Mucosa of stomach (tissue), 1 donor: ENCODE measurements at regions not wholly inside any gene's neighbourhood (a gene's known extent, or its start where the extent isn't known, plus 50 kb on each side); places are given as distances from the start of the nearest gene placed in this dataset.

Experiments
- H3K27me3 ChIP-seq: one replicate; pipeline ENCODE4 v1.7.0; 2013; ENCODE audit warnings: mild to moderate bottlenecking, low read length; ENCODE audit not compliant: control insufficient read depth, insufficient read depth
- H3K36me3 ChIP-seq: one replicate; pipeline ENCODE4 v1.7.0; 2013; ENCODE audit warnings: low read length; ENCODE audit not compliant: control insufficient read depth, insufficient read depth
- H3K4me1 ChIP-seq: one replicate; pipeline ENCODE4 v1.7.0; 2013; ENCODE audit warnings: mild to moderate bottlenecking, low read length; ENCODE audit not compliant: control insufficient read depth, insufficient read depth
- H3K4me3 ChIP-seq: one replicate; pipeline ENCODE4 v1.7.0; 2013; ENCODE audit warnings: low read length
- H3K9ac ChIP-seq: one replicate; pipeline ENCODE4 v1.7.0; 2013; ENCODE audit warnings: mild to moderate bottlenecking, low read length, moderate library complexity
- H3K9me3 ChIP-seq: one replicate; pipeline ENCODE4 v1.7.0; 2013; ENCODE audit warnings: mild to moderate bottlenecking, low read length, moderate library complexity; ENCODE audit not compliant: control insufficient read depth
- donor health status: Pancreatic carcinoma.

DNA sequence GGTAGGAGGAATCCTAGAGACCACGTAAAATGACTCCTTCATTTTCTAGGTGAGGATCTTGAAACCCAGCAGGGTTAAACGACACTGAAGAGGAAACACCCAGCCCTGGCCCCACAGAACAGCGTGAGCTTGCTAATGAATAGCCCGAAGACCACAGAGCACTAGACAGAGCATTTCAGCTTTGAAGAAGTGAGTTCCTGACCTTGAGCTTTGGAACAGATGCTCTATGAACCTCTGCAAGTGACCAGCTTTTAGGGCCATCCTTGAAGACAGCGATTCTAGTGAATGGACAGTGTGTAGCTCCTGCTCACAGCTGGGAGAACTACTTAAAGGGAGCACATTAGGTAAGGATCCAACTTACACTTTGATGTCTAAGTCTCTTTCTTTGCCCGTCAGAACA lies 74.0 kb upstream of the FRMD1 start:
- no peaks in the 10 kb centered on the region for H3K27me3 ChIP-seq
- H3K9me3 ChIP-seq: no peaks in the 10 kb centered on the region
- H3K9ac ChIP-seq: no peak overlapping the region
- no peaks in the 10 kb centered on the region for H3K36me3 ChIP-seq
- no peak overlapping the region for H3K4me3 ChIP-seq
- H3K4me1 ChIP-seq: peaks cover 4% of the 10 kb centered on the region

DNA sequence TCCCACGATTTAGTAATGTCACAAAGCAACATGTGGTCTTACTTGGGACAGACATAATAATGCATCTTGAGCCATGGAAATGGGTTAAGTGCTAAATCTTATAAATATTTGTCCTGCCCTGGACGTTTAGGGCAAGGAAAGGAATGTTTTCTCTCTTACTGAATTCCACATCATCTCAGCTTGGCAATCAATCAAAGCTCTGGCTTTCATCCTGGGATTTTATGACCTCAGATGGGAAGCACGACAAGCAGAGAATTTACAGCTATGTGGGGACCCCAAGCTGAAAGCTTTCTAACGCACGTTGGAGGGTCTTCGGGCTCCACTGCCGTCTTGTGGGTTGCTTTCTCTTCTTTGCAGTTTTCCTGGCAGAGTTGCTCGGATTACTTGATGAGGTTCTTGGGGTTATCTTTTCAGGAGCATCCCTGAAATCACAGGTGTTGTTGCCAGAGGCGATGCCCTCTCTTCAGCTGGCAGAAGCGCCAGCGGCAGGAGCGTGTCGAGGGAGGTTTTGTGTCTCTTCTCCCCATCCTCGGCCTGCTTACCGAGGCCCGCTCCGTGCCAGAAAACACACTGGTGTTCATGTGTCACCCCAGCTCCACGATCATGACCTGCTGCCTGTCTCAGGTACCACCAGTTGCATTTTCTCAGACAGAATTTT lies 73.4 kb upstream of the FRMD1 start:
- Histone ChIP-seq H3K36me3 (no peaks in the 10 kb centered on the region), H3K27me3 (no peaks in the 10 kb centered on the region), H3K9ac (no peak overlapping the region), H3K9me3 (no peaks in the 10 kb centered on the region), H3K4me3 (no peak overlapping the region), H3K4me1 (peaks cover 9% of the 10 kb centered on the region)

DNA sequence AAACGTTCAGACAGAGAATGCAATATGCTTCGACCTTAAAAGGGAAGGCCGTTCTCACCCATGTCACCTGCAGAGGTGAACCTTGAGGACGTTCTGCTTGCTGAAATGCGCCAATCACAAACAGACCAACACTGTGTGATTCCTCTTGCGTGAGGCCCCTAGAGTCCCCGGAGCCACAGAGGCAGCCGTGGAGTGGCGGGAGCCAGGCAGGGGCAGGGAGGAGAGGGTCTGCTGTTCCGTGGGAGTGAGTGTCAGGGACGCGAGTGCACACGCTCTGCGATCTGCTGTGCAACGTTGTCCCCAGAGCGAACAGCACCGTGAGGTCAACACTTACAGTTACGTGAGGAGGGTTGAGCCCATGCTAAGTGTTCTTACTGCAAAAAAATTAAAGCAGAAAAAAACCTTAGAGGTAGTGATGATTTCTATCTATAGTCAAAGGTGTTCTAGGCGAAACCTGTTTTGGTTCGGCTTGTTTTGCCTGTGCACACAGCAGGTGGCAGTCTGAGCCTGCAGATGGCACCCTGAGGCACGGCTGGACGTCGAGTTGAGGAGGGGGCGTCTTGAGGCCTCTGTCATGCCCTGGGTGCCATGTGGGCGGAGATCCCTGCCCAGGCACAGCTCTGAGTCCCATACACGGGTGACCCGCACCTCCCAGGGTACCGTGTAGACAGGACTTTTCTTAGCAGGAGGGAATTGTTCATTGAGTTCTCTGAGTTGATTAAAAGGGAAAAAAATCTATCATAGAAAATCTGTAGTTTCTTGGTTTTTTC lies 71.7 kb upstream of the FRMD1 start:
- Histone ChIP-seq H3K4me1 (peaks cover 13% of the 10 kb centered on the region), H3K36me3 (no peaks in the 10 kb centered on the region), H3K9ac (no peak overlapping the region), H3K4me3 (no peak overlapping the region), H3K9me3 (no peaks in the 10 kb centered on the region), H3K27me3 (no peaks in the 10 kb centered on the region)

DNA sequence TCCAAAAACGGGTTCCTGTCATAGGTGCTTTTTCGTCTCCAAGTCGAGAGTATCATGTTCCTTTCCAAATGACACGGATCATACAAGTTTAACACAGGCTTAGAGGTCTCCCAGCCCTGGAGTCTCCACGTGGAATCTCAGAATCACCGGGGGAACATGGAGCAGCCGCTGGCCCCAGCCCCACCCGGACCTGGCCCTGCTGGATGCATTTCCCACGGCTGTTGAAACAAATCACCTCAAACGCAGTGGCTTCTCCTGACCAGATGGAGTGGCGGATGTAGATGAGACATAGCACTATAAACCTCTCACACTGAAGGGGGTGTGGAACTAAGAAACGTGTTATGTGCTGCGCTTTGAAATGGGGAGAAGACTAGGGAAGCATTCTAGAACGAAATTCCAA lies 70.0 kb upstream of the FRMD1 start:
- H3K9ac ChIP-seq: no peak overlapping the region
- no peaks in the 10 kb centered on the region for H3K9me3 ChIP-seq
- H3K4me3 ChIP-seq: no peak overlapping the region
- no peaks in the 10 kb centered on the region for H3K36me3 ChIP-seq
- peaks cover 13% of the 10 kb centered on the region for H3K4me1 ChIP-seq
- H3K27me3 ChIP-seq: no peaks in the 10 kb centered on the region

DNA sequence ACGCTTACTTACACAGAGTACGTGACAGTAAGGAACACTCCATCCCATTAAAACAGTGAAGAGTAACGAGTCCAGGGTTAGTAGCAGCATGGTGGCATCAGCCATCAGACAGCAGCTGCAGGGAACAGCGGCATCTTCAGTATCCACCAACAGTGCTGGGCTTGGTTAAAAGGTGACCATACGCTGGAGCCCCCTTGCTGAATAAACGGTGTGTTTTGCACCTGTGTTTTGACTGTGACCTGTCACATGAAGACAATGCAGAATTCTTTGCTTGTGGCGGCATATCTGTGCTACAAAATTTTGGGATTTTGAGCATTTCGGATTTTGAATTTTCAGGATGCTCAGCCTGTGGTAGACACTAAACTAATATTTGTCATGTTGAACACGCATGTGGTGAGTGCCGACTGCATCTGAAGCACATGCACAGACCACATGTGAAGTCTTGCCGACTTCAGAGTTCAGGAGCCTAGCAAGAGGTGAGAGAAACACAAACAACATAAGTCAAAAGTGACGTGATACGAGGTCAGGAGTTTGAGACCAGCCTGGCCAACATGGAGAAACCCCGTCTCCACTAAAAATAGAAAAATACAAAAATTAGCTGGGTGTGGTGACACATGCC lies 69.3 kb upstream of the FRMD1 start:
- H3K27me3 ChIP-seq: no peaks in the 10 kb centered on the region
- no peak overlapping the region for H3K4me3 ChIP-seq
- peaks cover 13% of the 10 kb centered on the region for H3K4me1 ChIP-seq
- H3K9me3 ChIP-seq: no peaks in the 10 kb centered on the region
- no peaks in the 10 kb centered on the region for H3K36me3 ChIP-seq
- H3K9ac ChIP-seq: no peak overlapping the region

- Histone ChIP-seq H3K27me3 (no peaks in the 10 kb centered on the region), H3K36me3 (no peaks in the 10 kb centered on the region), H3K9me3 (no peaks in the 10 kb centered on the region), H3K4me3 (no peak overlapping the region), H3K4me1 (peaks cover 13% of the 10 kb centered on the region), H3K9ac (no peak overlapping the region)
Measured at GRCh38 chr6:168147205-168147738, 68.3 kb upstream of the FRMD1 start.

GRCh38 chr6:168145747-168146596 lies 67.0 kb upstream of the FRMD1 start:
- Histone ChIP-seq H3K27me3 (no peaks in the 10 kb centered on the region), H3K4me3 (no peak overlapping the region), H3K4me1 (peaks cover 13% of the 10 kb centered on the region), H3K36me3 (no peaks in the 10 kb centered on the region), H3K9ac (no peak overlapping the region), H3K9me3 (no peaks in the 10 kb centered on the region)

DNA sequence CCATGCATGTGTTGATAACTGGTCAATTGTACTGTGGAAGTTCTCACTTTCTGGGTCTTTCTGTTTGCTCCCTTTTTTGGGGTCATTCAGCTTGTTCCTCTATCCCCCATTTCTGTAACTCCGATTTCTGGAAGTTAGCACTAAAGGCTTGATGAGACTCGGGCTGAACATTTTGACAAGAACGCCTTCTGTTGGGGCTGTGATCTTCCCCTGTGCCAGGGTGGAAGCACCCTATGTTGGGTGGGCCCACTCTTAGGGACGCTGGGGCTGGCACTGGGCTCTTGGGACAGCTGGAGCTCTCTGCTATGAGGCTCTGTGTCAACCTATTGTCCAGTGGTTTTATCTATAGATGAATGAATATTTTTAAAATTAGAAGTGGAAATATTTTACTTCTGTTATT lies 60.1 kb upstream of the FRMD1 start:
- peaks cover 2% of the 10 kb centered on the region for H3K27me3 ChIP-seq
- no peaks in the 10 kb centered on the region for H3K9me3 ChIP-seq
- no peak overlapping the region for H3K9ac ChIP-seq
- H3K4me3 ChIP-seq: no peak overlapping the region
- H3K36me3 ChIP-seq: no peaks in the 10 kb centered on the region
- H3K4me1 ChIP-seq: no peaks in the 10 kb centered on the region

- Histone ChIP-seq H3K9ac (no peak overlapping the region), H3K4me3 (no peak overlapping the region), H3K4me1 (peaks cover 3% of the 10 kb centered on the region), H3K9me3 (no peaks in the 10 kb centered on the region), H3K36me3 (no peaks in the 10 kb centered on the region), H3K27me3 (peaks cover 7% of the 10 kb centered on the region)
Measured at GRCh38 chr6:168138436-168138835, 59.4 kb upstream of the FRMD1 start.

DNA sequence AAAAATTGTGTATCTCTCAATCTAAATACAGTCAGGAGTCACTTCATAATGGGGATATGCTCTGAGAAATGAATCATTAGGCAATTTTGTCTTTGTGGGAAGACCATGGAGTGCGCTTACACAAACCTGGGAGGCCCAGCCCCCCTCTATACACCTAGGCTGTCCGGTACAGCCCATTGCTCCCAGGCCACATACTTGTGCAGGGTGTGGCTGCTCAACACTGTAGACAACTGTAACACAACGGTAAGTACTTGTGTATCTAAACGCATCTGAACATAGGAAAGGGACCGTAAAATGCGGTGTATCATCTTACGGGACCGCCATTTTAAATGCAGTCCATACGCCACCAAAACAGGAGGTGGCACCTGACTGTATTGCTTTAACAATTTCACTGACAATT lies 58.0 kb upstream of the FRMD1 start:
- Histone ChIP-seq H3K4me1 (peaks cover 11% of the 10 kb centered on the region), H3K9ac (no peak overlapping the region), H3K27me3 (peaks cover 18% of the 10 kb centered on the region), H3K4me3 (no peak overlapping the region), H3K36me3 (no peaks in the 10 kb centered on the region), H3K9me3 (no peaks in the 10 kb centered on the region)

DNA sequence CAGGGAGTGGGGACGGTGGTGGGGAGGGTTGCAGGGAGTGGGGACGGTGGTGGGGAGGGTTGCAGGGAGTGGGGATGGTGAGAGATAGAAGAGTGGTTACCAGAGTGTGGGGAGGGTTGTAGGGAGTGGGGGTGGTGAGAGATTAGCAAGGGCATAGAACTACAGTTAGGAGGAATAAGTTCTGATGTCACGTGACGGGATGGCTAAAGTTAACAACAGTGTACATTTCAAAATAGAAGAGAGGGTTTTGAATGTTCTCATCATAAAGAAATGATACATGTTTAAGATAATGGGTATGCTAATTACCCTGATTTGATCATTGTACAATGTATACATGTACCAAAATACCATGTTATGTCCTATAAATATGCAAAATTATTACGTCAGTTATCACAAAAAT lies 57.6 kb upstream of the FRMD1 start:
- Histone ChIP-seq H3K4me3 (no peak overlapping the region), H3K36me3 (no peaks in the 10 kb centered on the region), H3K9ac (no peak overlapping the region), H3K27me3 (peaks cover 21% of the 10 kb centered on the region), H3K9me3 (no peaks in the 10 kb centered on the region), H3K4me1 (peaks cover 11% of the 10 kb centered on the region)
